ENCODE measurements at regions not wholly inside any gene's neighbourhood (a gene's known extent, or its start where the extent isn't known, plus 50 kb on each side); places are given as distances from the start of the nearest gene placed in this dataset.

- peak; percentile 5 for DNase-seq (ENCODE audit: low read depth)
Measured at GRCh38 chrX:69229436-69229835, 64.2 kb upstream of the PJA1 start.

DNA sequence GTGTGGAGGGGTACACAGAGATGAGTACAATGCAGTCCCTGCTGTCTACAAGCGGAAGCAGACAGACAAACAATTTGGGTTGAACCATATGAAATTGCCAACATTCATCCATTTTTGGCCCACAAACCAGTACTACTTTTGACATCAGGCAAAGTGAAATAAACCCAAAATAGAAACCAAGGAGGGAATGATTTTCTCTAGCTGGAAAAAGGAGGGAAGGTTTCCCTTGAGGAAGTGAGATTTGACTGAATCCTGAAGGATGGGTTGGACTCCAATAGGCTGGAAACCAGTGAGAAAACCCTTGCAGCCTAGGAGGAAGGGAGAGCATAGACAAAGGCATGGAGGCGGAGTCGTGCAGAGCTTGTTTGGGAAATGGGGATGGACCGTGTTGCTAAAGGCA lies 63.5 kb upstream of the PJA1 start:
- no peak for DNase-seq (ENCODE audit: low read depth)

- no peak for DNase-seq (ENCODE audit: low read depth)
Measured at GRCh38 chrX:69226459-69227158, 61.4 kb upstream of the PJA1 start.

DNA sequence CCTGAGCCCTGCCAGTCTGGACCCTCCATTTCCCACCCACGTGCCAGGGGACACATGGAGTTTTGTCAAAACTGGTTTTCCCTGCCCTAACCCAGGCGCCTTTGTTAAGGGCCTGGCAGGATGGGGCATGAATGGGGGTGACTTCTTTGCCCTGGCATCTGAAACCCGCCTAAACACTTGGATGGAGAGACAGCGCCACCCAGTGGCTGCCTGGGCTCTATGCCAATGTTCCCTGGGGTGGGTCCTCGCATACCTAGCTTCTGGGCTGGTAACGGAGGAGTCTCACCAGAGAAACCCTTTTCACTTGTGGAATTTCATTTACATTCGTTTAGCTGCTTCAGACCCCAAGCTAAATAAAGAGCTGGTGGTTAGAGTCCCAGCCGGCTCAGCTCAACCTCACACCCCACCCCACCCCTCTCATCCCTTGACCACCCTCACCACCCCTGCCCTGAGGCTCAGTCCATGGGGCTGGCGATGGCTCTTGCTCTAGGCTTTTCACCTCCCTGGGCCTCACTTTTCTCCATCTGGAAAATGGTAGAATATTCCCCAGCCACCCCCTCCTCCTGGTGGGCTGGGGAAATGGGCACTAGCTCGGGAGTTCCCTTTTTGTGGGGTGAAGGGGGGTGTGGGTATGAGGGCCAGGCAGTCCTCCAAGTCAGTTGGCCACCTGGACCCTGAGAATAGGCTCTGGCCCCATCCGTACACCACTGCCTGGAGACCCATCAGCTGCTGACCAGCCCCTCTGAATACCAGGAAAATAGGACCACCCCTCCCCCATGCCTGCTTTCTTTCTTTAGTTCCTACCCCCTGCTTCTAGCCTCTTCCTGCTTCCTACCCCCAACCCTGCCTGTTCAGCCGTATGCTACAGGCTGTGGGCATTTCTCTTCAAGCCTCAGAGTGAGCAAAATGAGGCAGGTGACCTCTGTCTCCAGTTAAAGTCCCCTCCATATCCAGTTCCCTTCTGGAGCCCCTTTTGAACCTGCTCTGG lies 57.1 kb upstream of the PJA1 start:
- DNase-seq (ENCODE audit: low read depth) = peak; percentile 53

DNA sequence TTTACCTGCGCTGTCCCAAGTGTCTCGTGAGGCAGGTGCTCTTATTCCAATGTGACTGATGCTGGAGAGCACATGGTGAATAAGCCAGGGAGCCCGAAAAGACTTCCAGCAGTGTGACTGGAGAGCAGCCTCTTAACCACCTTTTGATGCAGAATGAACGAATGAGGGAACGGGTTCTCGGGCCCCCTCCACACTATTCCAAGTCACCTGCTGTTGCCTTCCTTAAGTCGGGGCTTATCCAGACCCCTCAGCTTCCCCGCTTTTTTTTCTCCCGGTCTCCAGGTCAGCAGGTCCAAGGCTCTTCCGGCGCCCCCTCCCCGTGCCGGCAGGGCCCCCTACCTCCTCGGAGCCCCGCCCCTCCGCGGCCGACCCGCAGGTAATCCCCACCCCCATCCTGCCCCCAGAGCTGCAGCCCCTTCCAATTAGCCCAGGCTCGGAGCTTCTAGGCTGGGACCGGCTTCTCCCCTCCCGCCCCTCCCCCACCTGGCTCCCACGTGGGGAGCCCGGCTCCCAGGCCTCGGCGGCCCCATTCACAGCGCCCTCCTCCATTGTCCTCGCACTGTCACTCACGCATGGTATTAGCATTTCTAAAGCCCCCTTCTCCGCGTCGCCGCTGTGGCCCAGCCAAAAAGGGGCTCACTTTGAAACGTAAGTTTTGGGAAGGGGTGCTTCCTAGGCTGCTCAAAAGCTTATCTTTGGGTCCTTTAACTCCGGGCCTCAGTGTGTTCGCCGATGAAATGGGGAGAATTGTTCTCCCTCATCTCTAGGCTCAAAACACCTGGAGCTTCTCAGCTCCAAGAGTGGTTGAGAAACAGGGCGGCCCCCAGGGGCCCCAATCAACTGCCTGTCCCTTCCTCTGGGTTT lies 56.2 kb upstream of the PJA1 start:
- no peak for DNase-seq (ENCODE audit: low read depth)

DNA sequence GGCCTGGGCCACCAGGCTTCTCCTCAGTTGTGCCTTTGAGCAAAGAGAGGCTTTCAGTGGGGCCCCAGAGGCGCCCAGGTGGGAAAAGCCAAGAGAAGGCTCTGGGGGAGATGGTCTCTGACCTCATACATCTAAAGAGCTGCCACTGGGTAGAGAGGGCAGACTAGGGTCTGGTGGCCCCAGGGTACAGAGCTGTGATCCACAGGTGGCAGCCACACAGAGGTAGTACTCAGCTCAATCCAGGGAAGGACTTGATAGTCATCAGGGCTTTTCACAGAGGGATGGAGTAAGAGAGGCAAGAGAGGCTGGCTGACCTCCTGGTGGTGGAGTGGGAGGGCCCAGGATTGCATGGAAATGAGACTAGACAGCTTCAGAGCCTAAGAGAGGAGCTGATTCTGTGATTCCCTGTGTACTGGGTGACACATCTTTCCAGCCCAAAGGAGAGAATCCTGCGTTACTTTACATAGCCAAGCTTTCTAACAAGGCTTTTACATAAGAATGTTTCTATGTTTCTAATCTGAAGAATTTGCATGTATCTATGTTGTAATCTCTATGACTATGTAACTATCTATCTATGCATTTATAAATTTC lies 53.2 kb upstream of the PJA1 start:
- no peak for DNase-seq (ENCODE audit: low read depth)

DNA sequence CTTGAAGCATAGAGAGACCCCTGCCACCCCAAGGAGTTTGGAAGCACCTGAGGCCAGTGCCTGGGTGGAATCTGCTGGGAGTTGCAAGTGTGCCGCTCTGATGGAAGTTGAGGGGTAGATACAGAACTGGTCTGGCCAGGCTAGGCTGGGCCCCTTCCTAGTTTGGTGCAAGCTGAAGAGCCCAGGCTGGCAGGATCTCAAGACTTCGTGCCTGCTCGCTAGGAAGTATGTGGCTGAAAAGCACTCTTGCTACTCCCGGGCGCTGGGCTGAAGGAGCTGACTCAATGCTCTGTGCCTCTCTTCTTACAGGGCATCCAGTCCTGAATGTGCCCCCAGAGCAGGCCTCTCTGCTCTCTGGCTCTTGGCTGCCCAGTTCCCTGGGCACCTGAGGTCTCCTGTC lies 51.7 kb upstream of the PJA1 start:
- DNase-seq (ENCODE audit: low read depth) = no peak

GRCh38 chrX:69216446-69216845 lies 51.2 kb upstream of the PJA1 start:
- peak; percentile 2 for DNase-seq (ENCODE audit: low read depth)

- DNase-seq (ENCODE audit: low read depth) = no peak
Measured at GRCh38 chrX:69215161-69215875, 50.1 kb upstream of the PJA1 start.

Data from myocyte (in vitro differentiated cells).